HepG2 (cell line): ENCODE measurements at regions not wholly inside any gene's neighbourhood (a gene's known extent, or its start where the extent isn't known, plus 50 kb on each side); places are given as distances from the start of the nearest gene placed in this dataset.

Experiments used
- ATAC-seq: fragments of 200-7000 bp; cut with Tn5 transposase; 3 replicates; pipeline ENCODE4 v1.9.1; 2020; ENCODE audit warnings: mild to moderate bottlenecking, moderate library complexity
- BruUV-seq: library from RNA; stranded (reverse); fragments of 400-500 nt; replicated peaks from 2 replicates; lab custom pipeline; 2021; lab: Mats Ljungman, UMichigan
- CTCF ChIA-PET: fragments of 300-600 bp; formaldehyde crosslinking; extraction: SDS; loops from one replicate; lab custom pipeline; 2021; ENCODE audit warnings: low total read pairs, inconsistent platforms, low intra/inter-chr PET ratio; lab: Yijun Ruan, JAX
- POLR2A ChIA-PET: fragments of 350-600 bp; sonication (Branson Sonifier 250); formaldehyde crosslinking; loops from one replicate; lab custom pipeline; 2020; ENCODE audit warnings: antibody characterized with exemption, inconsistent platforms; lab: Yijun Ruan, JAX
- DNase-seq: peaks from one replicate; pipeline ENCODE4 v3.0.0-alpha.2; 2015; ENCODE audit warnings: low spot score
- FAIRE-seq: peaks from 3 replicates; lab custom pipeline; 2011; peaks lifted over from hg19 to GRCh38; lab: Jason Lieb, UNC
- H2AFZ ChIP-seq: one replicate; pipeline ENCODE4 v1.6.1; 2011; ENCODE audit warnings: low read length, inconsistent platforms
- H3K27ac ChIP-seq: fragments of 300-600 bp; 3 replicates; pipeline ENCODE4 v1.8.0; 2011; ENCODE audit warnings: mixed run types, mild to moderate bottlenecking, mixed read lengths, low read length, inconsistent platforms; ENCODE audit not compliant: insufficient read depth; ENCODE audit errors: extremely low read length
- H3K27me3 ChIP-seq, 2 experiments: fragments of 200-600 bp in 1 of 2; 2 replicates in 1 of 2; 3 replicates in 1 of 2; pipeline versions ENCODE4 v1.6.0 to v1.8.0; 2011; ENCODE audit warnings: low read length in 2 of 2, mild to moderate bottlenecking in 2 of 2, moderate library complexity in 2 of 2, inconsistent platforms in 1 of 2; ENCODE audit not compliant: insufficient read depth in 2 of 2, control insufficient read depth in 1 of 2
- H3K36me3 ChIP-seq, 2 experiments: fragments of 200-600 bp in 1 of 2; replicated peaks in 1 of 2; 2 replicates in 1 of 2; 3 replicates in 1 of 2; pipeline versions ENCODE4 v1.5.1 to v1.8.0; 2011; ENCODE audit warnings: low read length in 2 of 2, inconsistent platforms in 1 of 2; ENCODE audit not compliant: insufficient read depth in 2 of 2, control insufficient read depth in 1 of 2
- H3K4me1 ChIP-seq: 2 replicates; pipeline ENCODE4 v1.5.1; 2012; ENCODE audit warnings: low read length, inconsistent platforms; ENCODE audit not compliant: insufficient read depth
- H3K4me2 ChIP-seq: 2 replicates; pipeline ENCODE4 v1.6.0; 2011; ENCODE audit warnings: low read depth, low read length, inconsistent platforms
- H3K4me3 ChIP-seq, 3 experiments: fragments of 200-600 bp in 1 of 3; sonication (generic), shearing (Covaris generic) in 1 of 3; replicated peaks in 1 of 3; 2 replicates each; pipeline ENCODE4 v1.5.1; 2011 to 2016; ENCODE audit warnings: low read length in 3 of 3, inconsistent platforms in 2 of 3, low read depth in 2 of 3, mild to moderate bottlenecking in 2 of 3, control low read depth in 1 of 3, mixed read lengths in 1 of 3; ENCODE audit not compliant: insufficient read depth in 1 of 3
- H3K79me2 ChIP-seq: one replicate; pipeline ENCODE4 v1.6.1; 2011; ENCODE audit warnings: low read length, inconsistent platforms; ENCODE audit not compliant: insufficient read depth
- H3K9ac ChIP-seq: 2 replicates; pipeline ENCODE4 v1.6.0; 2011; ENCODE audit warnings: mild to moderate bottlenecking, low read depth, low read length, inconsistent platforms; ENCODE audit not compliant: insufficient read depth
- H3K9me3 ChIP-seq: 2 replicates; pipeline ENCODE4 v1.5.1; 2012; ENCODE audit warnings: mild to moderate bottlenecking, low read length
- H4K20me1 ChIP-seq: 2 replicates; pipeline ENCODE4 v1.6.0; 2011; ENCODE audit warnings: inconsistent platforms, mild to moderate bottlenecking, low read length, moderate library complexity; ENCODE audit not compliant: insufficient read depth
- CTCF ChIP-seq: sonication (generic); formaldehyde crosslinking; IDR thresholded peaks from 2 replicates; pipeline ENCODE4 v1.5.0; 2020; ENCODE audit warnings: mild to moderate bottlenecking, missing genetic modification reagents, moderate library complexity
- STAG1 ChIP-seq: sonication (generic); formaldehyde crosslinking; IDR thresholded peaks from 2 replicates; pipeline ENCODE4 v1.4.0; 2020; ENCODE audit warnings: missing genetic modification reagents
- WGBS: methylation state at CpG from one replicate; pipeline ENCODE4 v1.1.6; 2017; ENCODE audit warnings: low lambda C conversion rate; 5-methylcytosine and 5-hydroxymethylcytosine counted together
- in situ Hi-C: cut with HindIII; loops from 2 replicates; pipeline ENCODE4 v1.10.0; 2017; ENCODE audit warnings: low pct_unique_long_range_greater_than_20kb; ENCODE audit not compliant: extremely low pct_ligation_motif_present
- intact Hi-C: fragments of 100-400 bp; cut with micrococcal nuclease; formaldehyde crosslinking; loops from one replicate; pipeline ENCODE4 v1.10.0; 2022; ENCODE audit not compliant: unreplicated experiment
- TF ChIP-seq, protein P1 (sequence below): sonication (generic); formaldehyde crosslinking; IDR thresholded peaks from 2 replicates; pipeline ENCODE4 v1.8.1; 2023; ENCODE audit warnings: mild to moderate bottlenecking, missing genetic modification reagents, borderline replicate concordance

GRCh38 chr10:124296121-124296812 is 122.5 kb downstream of the OAT start:
- Histone ChIP-seq H4K20me1 (no peaks in the 10 kb centered on the region), H3K4me2 (no peak overlapping the region), H2AFZ (no peak overlapping the region), H3K4me1 (no peaks in the 10 kb centered on the region), H3K9me3 (peaks cover 20% of the 10 kb centered on the region), H3K27ac (no peak overlapping the region), H3K4me3 (no peak overlapping the region), H3K36me3 (no peaks in the 10 kb centered on the region), H3K79me2 (no peaks in the 10 kb centered on the region), H3K9ac (no peak overlapping the region), H3K27me3 (peaks cover 0 to 4% of the 10 kb centered on the region in 2 experiments; a peak in 2 of 5 replicates)
- no peak for DNase-seq
- ATAC-seq = peak; percentile 44; the same call in 2 of the 3 replicates
- no peak for FAIRE-seq
- in situ Hi-C loops (no loop called here), intact Hi-C loops (loop anchor here (5.0 kb wide), 1 partner anchor 91 kb away; no protein-coding TSS in a partner anchor)
- no TSS peak for BruUV-seq
- WGBS = 39% methylated on average over 7 of the region's 9 CpGs
- ChIA-PET POLR2A (no interaction called here), CTCF (no interaction called here)
- TF ChIP-seq STAG1 (peak; percentile 42), CTCF (CRISPR knock-in tag) (peak; percentile 25)
- TF ChIP-seq, protein P1, sequence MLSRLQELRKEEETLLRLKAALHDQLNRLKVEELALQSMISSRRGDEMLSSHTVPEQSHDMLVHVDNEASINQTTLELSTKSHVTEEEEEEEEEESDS (CRISPR knock-in tag) = no peak
